ENCODE measurements at regions not wholly inside any gene's neighbourhood (a gene's known extent, or its start where the extent isn't known, plus 50 kb on each side); places are given as distances from the start of the nearest gene placed in this dataset.
A peak's percentile ranks its signal among the peaks of the same experiment; 100 is the strongest.

DNA sequence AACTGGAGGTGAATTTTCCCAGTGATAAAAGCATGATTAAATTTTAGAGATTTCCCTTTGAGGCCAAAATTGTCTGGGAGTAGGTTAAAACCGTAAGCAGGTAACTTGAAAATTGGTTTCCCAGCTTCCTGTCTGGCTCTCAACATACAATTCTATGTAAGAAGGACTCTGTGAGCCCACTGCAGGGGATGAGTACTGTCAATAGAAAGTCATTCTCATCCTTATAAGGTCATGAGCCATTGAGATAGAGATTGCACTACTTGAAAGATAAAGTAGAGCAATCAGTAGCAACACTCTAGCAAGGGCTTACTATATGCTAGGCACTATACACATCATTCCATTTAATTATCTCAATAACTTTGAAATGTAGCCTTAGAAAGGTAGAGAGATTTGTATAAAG lies 225.6 kb upstream of the HMGA2 start:
- no TSS peak for BruUV-seq (replicated peaks)
- CTCF ChIA-PET (ENCODE audit: low intra/inter-chr PET ratio): no interaction called here
- Histone ChIP-seq H4K20me1 (replicated peaks; ENCODE audit: control insufficient read depth, insufficient read depth, low read length) (no peaks in the 10 kb centered on the region), H2AFZ (ENCODE audit: low read depth, low read length) (no peak overlapping the region), H3K79me2 (ENCODE audit: control insufficient read depth, insufficient read depth, low read length) (no peaks in the 10 kb centered on the region), H3K4me1 (replicated peaks in 1 of 2; ENCODE audit: control insufficient read depth in 2 of 2, insufficient read depth in 2 of 2, low read length in 2 of 2) (peaks cover 0 to 7% of the 10 kb centered on the region in 2 experiments; a peak in 1 of 5 replicates), H3K9me3 (replicated peaks; ENCODE audit: control insufficient read depth, insufficient read depth, low read depth, low read length) (no peaks in the 10 kb centered on the region), H3K36me3 (ENCODE audit: control insufficient read depth, insufficient read depth, low read length) (no peaks in the 10 kb centered on the region), H3K4me3 (no peak overlapping the region), H3K9me1 (ENCODE audit: control insufficient read depth, insufficient read depth, low read length) (no peaks in the 10 kb centered on the region), H3K9ac (ENCODE audit: insufficient read depth in 1 of 2, low read depth in 2 of 2, low read length in 2 of 2) (no peak overlapping the region), H3K27me3 (ENCODE audit: control insufficient read depth in 2 of 2, insufficient read depth in 2 of 2, low read length in 2 of 2) (no peaks in the 10 kb centered on the region), H3K27ac (ENCODE audit: extremely low read depth, low read depth, low read length) (no peak overlapping the region), H3K4me2 (ENCODE audit: insufficient read depth, low read length) (no peak overlapping the region)
- FAIRE-seq (no peak), DNase-seq (ENCODE audit: extremely low read depth in 1 of 4, low spot score in 3 of 4) (no peak), ATAC-seq (no peak)
- WGBS (ENCODE audit: insufficient coverage, low coverage, missing lambda C conversion rate): 29% methylated on average over 1 of the region's 1 CpG
- TF ChIP-seq ZNF3 (CRISPR knock-in tag; IDR thresholded peaks at IDR 0.05) (no peak), ZNF830 (CRISPR knock-in tag; IDR thresholded peaks at IDR 0.05) (no peak), GATAD2A (IDR thresholded peaks at IDR 0.05) (no peak), ATF7 (IDR thresholded peaks at IDR 0.05) (no peak), CBX2 (IDR thresholded peaks at IDR 0.05; ENCODE audit: insufficient read depth, low read length, poor library complexity, severe bottlenecking) (no peak), ZNF146 (CRISPR knock-in tag; IDR thresholded peaks at IDR 0.05; ENCODE audit: unreplicated experiment) (no peak), ZNF707 (CRISPR knock-in tag; conservative IDR thresholded peaks at IDR 0.05) (no peak), ZFP1 (CRISPR knock-in tag; IDR thresholded peaks at IDR 0.05) (no peak)
- intact Hi-C loops (cut with micrococcal nuclease) (no loop called here), in situ Hi-C loops (cut with MboI) (no loop called here)
- POLR2A ChIA-PET: no interaction called here

DNA sequence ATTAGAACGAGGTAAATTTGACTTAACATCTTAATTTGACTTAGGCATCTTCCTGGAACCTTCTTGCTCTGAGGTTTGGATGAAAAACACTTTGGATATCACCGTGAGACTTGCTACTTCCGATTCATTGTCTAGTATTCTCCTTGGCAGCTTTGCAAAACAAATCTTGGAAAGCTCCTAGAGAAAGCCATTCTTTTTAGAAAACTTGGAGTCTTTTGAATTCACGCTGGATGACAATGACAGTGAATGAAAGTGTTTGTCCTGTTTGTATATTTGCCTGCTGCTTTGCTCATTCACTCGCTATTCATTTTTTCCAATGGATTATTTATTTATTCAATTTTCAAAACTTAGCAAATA lies 222.1 kb upstream of the HMGA2 start:
- H3K36me3 ChIP-seq (ENCODE audit: control insufficient read depth, insufficient read depth, low read length): no peaks in the 10 kb centered on the region
- CTCF ChIA-PET (ENCODE audit: low intra/inter-chr PET ratio): interaction anchor here (1.3 kb wide), 1 partner anchor 84 kb away, joined by 7 read pairs; no protein-coding TSS in a partner anchor
- in situ Hi-C loops (cut with MboI) (no loop called here), intact Hi-C loops (cut with micrococcal nuclease) (loop anchor here (1.0 to 5.0 kb wide), 3 partner anchors 45 to 381 kb away; no protein-coding TSS in a partner anchor)
- 14% methylated on average over 5 of the region's 5 CpGs for WGBS (ENCODE audit: insufficient coverage, low coverage, missing lambda C conversion rate)
- no peak overlapping the region for H3K9ac ChIP-seq (ENCODE audit: insufficient read depth in 1 of 2, low read depth in 2 of 2, low read length in 2 of 2)
- H3K27ac ChIP-seq (ENCODE audit: extremely low read depth, low read depth, low read length): no peak overlapping the region
- no peaks in the 10 kb centered on the region for H3K27me3 ChIP-seq (ENCODE audit: control insufficient read depth in 2 of 2, insufficient read depth in 2 of 2, low read length in 2 of 2)
- no peak overlapping the region for H2AFZ ChIP-seq (ENCODE audit: low read depth, low read length)
- ATAC-seq: no peak
- H3K4me2 ChIP-seq (ENCODE audit: insufficient read depth, low read length): no peak overlapping the region; the same call in 1 of the 2 replicates
- H3K9me3 ChIP-seq (replicated peaks; ENCODE audit: control insufficient read depth, insufficient read depth, low read depth, low read length): no peaks in the 10 kb centered on the region
- no peak for DNase-seq (ENCODE audit: extremely low read depth in 1 of 4, low spot score in 3 of 4)
- TF ChIP-seq MTA3 (IDR thresholded peaks at IDR 0.05; ENCODE audit: borderline replicate concordance): no peak
- no peak for TF ChIP-seq NONO (IDR thresholded peaks at IDR 0.05; ENCODE audit: low read depth in 2 of 2, low read length in 1 of 2)
- peak; percentile 56; the same call in 1 of the 2 replicates for TF ChIP-seq FOSL1 (tag; conservative IDR thresholded peaks at IDR 0.05)
- no peak overlapping the region for H3K4me3 ChIP-seq
- no peaks in the 10 kb centered on the region for H3K9me1 ChIP-seq (ENCODE audit: control insufficient read depth, insufficient read depth, low read length)
- no TSS peak for BruUV-seq (replicated peaks)
- no peaks in the 10 kb centered on the region for H4K20me1 ChIP-seq (replicated peaks; ENCODE audit: control insufficient read depth, insufficient read depth, low read length)
- FAIRE-seq: no peak
- H3K79me2 ChIP-seq (ENCODE audit: control insufficient read depth, insufficient read depth, low read length): no peaks in the 10 kb centered on the region
- peaks cover 0 to 12% of the 10 kb centered on the region in 2 experiments; a peak in 2 of 5 replicates for H3K4me1 ChIP-seq (replicated peaks in 1 of 2; ENCODE audit: control insufficient read depth in 2 of 2, insufficient read depth in 2 of 2, low read length in 2 of 2)
- POLR2A ChIA-PET: interaction anchor here (0.5 kb wide), 1 partner anchor 139 kb away, joined by 3 read pairs; no protein-coding TSS in a partner anchor
